Neural cell (in vitro differentiated cells): ENCODE measurements at regions not wholly inside any gene's neighbourhood (a gene's known extent, or its start where the extent isn't known, plus 50 kb on each side); places are given as distances from the start of the nearest gene placed in this dataset.

Experiments
- H2AFZ ChIP-seq: fragments of 200-600, 300-800 bp; sonication (generic), shearing (Covaris generic); 2 replicates; pipeline ENCODE4 v1.6.0; 2014; ENCODE audit warnings: low read depth, mild to moderate bottlenecking, antibody characterized with exemption, low read length, moderate library complexity
- H3F3A ChIP-seq: fragments of 200-600 bp; shearing (Covaris generic); 2 replicates; pipeline ENCODE4 v1.6.1; 2016; ENCODE audit warnings: mild to moderate bottlenecking, moderate library complexity, mixed read lengths, antibody characterized with exemption, low read length; ENCODE audit not compliant: insufficient read depth, poor library complexity, severe bottlenecking
- H3K27ac ChIP-seq: fragments of 200-600, 300-800 bp; sonication (generic), shearing (Covaris generic); 2 replicates; pipeline ENCODE4 v1.5.1; 2014; ENCODE audit warnings: mild to moderate bottlenecking, low read length, moderate library complexity
- H3K27me3 ChIP-seq: fragments of 300-800, 200-600 bp; sonication (generic), shearing (Covaris generic); 2 replicates; pipeline ENCODE4 v1.6.0; 2014; ENCODE audit warnings: mild to moderate bottlenecking, low read depth, low read length, moderate library complexity; ENCODE audit not compliant: insufficient read depth
- H3K36me3 ChIP-seq: fragments of 300-800, 200-600 bp; sonication (generic), shearing (Covaris generic); 2 replicates; pipeline ENCODE4 v1.5.1; 2014; ENCODE audit warnings: mild to moderate bottlenecking, antibody characterized with exemption, low read length, moderate library complexity; ENCODE audit not compliant: insufficient read depth
- H3K4me2 ChIP-seq: fragments of 300-800, 200-600 bp; sonication (generic), shearing (Covaris generic); 2 replicates; pipeline ENCODE4 v1.6.0; 2014; ENCODE audit warnings: mild to moderate bottlenecking, low read length
- H3K4me3 ChIP-seq: fragments of 300-800, 200-600 bp; sonication (generic), shearing (Covaris generic); 2 replicates; pipeline ENCODE4 v1.5.1; 2014; ENCODE audit warnings: mild to moderate bottlenecking, low read length, moderate library complexity
- H3K79me2 ChIP-seq: fragments of 200-600 bp; shearing (Covaris generic); replicated peaks from 2 replicates; pipeline ENCODE4 v1.6.0; 2014; ENCODE audit warnings: mild to moderate bottlenecking, low read length, moderate library complexity; ENCODE audit not compliant: insufficient read depth
- H3K9ac ChIP-seq: fragments of 300-800, 200-600 bp; sonication (generic), shearing (Covaris generic); 2 replicates; pipeline ENCODE4 v1.6.1; 2016; ENCODE audit warnings: mild to moderate bottlenecking, low read length, mixed read lengths
- H3K9me2 ChIP-seq: fragments of 200-600 bp; shearing (Covaris generic); 2 replicates; pipeline ENCODE4 v1.6.1; 2016; ENCODE audit warnings: mild to moderate bottlenecking, low read length, mixed read lengths; ENCODE audit not compliant: insufficient read depth
- H3K9me3 ChIP-seq: fragments of 200-600, 300-800 bp; sonication (generic), shearing (Covaris generic); 2 replicates; pipeline ENCODE4 v1.6.1; 2016; ENCODE audit warnings: mild to moderate bottlenecking, mixed run types, low read length, moderate library complexity, mixed read lengths
- H4K20me1 ChIP-seq: fragments of 200-600 bp; shearing (Covaris generic); 2 replicates; pipeline ENCODE4 v1.6.1; 2016; ENCODE audit warnings: mild to moderate bottlenecking, mixed run types; ENCODE audit not compliant: insufficient read depth
- EP300 ChIP-seq: fragments of 450-650 bp; conservative IDR thresholded peaks from 2 replicates; pipeline ENCODE4 v1.6.1; 2014; ENCODE audit warnings: antibody characterized with exemption, mild to moderate bottlenecking, moderate library complexity; ENCODE audit not compliant: poor library complexity, severe bottlenecking
- EZH2 ChIP-seq: fragments of 200-600, 300-800 bp; shearing (Covaris generic), sonication (generic); IDR thresholded peaks from 2 replicates; pipeline ENCODE4 v1.6.1; 2014; ENCODE audit warnings: antibody characterized with exemption, low read length, borderline replicate concordance, mild to moderate bottlenecking; ENCODE audit not compliant: insufficient read depth, poor library complexity, severe bottlenecking
- MXI1 ChIP-seq: fragments of 450-650 bp; conservative IDR thresholded peaks from 2 replicates; pipeline ENCODE4 v1.6.1; 2014; ENCODE audit warnings: antibody characterized with exemption, mild to moderate bottlenecking; ENCODE audit not compliant: poor library complexity, severe bottlenecking
- POLR2AphosphoS5 ChIP-seq: IDR thresholded peaks from 2 replicates; pipeline ENCODE4 v1.6.1; 2012
- RAD21 ChIP-seq: fragments of 450-650 bp; conservative IDR thresholded peaks from 2 replicates; pipeline ENCODE4 v1.6.1; 2014; ENCODE audit warnings: antibody characterized with exemption, mild to moderate bottlenecking, moderate library complexity
- SMC3 ChIP-seq: fragments of 450-650 bp; conservative IDR thresholded peaks from 2 replicates; pipeline ENCODE4 v1.6.1; 2014; ENCODE audit warnings: antibody characterized with exemption, mild to moderate bottlenecking, moderate library complexity; ENCODE audit not compliant: poor library complexity
- TAF1 ChIP-seq: IDR thresholded peaks from 2 replicates; pipeline ENCODE4 v1.6.1; 2012; ENCODE audit warnings: low read depth
- TF ChIP-seq, protein P1 (sequence below): IDR thresholded peaks from 2 replicates; pipeline ENCODE4 v1.6.1; 2012; ENCODE audit warnings: borderline replicate concordance
- TF ChIP-seq, protein P2 (sequence below): fragments of 450-650 bp; IDR thresholded peaks from 2 replicates; pipeline ENCODE4 v1.5.1; 2014; ENCODE audit warnings: antibody characterized with exemption, mild to moderate bottlenecking, moderate library complexity; ENCODE audit not compliant: poor library complexity, severe bottlenecking

DNA sequence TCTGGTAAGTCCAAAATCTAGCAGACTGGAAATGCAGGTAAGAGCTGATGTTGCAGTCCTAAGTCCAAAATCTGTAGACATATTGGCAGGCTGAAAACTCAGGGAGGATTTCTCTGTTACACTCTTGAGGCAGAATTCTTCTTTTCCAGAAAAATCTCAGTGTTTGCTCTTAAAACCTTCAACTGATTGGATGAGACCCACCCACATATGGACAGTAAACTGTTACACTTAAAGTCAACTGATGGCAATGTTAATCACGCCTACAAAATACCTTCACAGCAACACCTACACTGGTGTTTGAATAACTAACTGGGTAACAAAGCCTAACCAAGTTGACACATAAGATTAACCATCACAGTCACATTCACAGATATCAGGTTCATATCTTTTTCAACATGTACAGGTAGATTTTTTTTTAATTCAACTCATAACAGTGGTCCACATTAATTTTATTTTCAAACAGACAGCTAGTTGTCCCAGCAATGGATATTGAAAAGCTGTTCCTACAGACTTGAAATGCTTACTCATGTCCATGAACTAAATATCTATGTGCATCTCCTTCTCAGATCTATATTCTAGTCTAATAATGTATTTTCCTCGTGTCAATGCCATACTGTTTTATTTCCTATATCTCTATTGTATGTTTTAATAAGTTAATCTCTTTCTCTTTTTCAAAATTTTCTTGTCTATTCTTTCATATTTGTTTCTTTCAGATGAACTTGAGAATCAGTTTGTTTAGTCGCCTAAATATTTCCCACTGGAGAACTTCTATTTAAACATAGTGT lies 110.1 kb downstream of the TMPRSS5 start:
- no peaks in the 10 kb centered on the region for H3K9me2 ChIP-seq
- H4K20me1 ChIP-seq: no peaks in the 10 kb centered on the region
- TF ChIP-seq, protein P1, sequence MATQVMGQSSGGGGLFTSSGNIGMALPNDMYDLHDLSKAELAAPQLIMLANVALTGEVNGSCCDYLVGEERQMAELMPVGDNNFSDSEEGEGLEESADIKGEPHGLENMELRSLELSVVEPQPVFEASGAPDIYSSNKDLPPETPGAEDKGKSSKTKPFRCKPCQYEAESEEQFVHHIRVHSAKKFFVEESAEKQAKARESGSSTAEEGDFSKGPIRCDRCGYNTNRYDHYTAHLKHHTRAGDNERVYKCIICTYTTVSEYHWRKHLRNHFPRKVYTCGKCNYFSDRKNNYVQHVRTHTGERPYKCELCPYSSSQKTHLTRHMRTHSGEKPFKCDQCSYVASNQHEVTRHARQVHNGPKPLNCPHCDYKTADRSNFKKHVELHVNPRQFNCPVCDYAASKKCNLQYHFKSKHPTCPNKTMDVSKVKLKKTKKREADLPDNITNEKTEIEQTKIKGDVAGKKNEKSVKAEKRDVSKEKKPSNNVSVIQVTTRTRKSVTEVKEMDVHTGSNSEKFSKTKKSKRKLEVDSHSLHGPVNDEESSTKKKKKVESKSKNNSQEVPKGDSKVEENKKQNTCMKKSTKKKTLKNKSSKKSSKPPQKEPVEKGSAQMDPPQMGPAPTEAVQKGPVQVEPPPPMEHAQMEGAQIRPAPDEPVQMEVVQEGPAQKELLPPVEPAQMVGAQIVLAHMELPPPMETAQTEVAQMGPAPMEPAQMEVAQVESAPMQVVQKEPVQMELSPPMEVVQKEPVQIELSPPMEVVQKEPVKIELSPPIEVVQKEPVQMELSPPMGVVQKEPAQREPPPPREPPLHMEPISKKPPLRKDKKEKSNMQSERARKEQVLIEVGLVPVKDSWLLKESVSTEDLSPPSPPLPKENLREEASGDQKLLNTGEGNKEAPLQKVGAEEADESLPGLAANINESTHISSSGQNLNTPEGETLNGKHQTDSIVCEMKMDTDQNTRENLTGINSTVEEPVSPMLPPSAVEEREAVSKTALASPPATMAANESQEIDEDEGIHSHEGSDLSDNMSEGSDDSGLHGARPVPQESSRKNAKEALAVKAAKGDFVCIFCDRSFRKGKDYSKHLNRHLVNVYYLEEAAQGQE: no peak
- TF ChIP-seq MXI1: no peak
- H3K36me3 ChIP-seq: no peaks in the 10 kb centered on the region
- no peaks in the 10 kb centered on the region for H3F3A ChIP-seq
- H3K27me3 ChIP-seq: no peaks in the 10 kb centered on the region
- H3K4me3 ChIP-seq: no peak overlapping the region
- H3K79me2 ChIP-seq: no peaks in the 10 kb centered on the region
- H3K9ac ChIP-seq: no peak overlapping the region
- H2AFZ ChIP-seq: no peak overlapping the region
- H3K9me3 ChIP-seq: no peaks in the 10 kb centered on the region
- no peak overlapping the region for H3K27ac ChIP-seq
- no peak overlapping the region for H3K4me2 ChIP-seq

- no peak for TF ChIP-seq RAD21
- no peak for TF ChIP-seq TAF1
- no peak for TF ChIP-seq SMC3
- TF ChIP-seq POLR2AphosphoS5: no peak
- TF ChIP-seq MXI1: no peak
- no peak for TF ChIP-seq EP300
- TF ChIP-seq, protein P1: no peak
- TF ChIP-seq EZH2: no peak
- TF ChIP-seq, protein P2, sequence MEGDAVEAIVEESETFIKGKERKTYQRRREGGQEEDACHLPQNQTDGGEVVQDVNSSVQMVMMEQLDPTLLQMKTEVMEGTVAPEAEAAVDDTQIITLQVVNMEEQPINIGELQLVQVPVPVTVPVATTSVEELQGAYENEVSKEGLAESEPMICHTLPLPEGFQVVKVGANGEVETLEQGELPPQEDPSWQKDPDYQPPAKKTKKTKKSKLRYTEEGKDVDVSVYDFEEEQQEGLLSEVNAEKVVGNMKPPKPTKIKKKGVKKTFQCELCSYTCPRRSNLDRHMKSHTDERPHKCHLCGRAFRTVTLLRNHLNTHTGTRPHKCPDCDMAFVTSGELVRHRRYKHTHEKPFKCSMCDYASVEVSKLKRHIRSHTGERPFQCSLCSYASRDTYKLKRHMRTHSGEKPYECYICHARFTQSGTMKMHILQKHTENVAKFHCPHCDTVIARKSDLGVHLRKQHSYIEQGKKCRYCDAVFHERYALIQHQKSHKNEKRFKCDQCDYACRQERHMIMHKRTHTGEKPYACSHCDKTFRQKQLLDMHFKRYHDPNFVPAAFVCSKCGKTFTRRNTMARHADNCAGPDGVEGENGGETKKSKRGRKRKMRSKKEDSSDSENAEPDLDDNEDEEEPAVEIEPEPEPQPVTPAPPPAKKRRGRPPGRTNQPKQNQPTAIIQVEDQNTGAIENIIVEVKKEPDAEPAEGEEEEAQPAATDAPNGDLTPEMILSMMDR: no peak
- H3K27ac ChIP-seq: no peak overlapping the region
- H4K20me1 ChIP-seq: no peaks in the 10 kb centered on the region
- H3K27me3 ChIP-seq: no peaks in the 10 kb centered on the region
- no peak overlapping the region for H3K9ac ChIP-seq
- no peaks in the 10 kb centered on the region for H3K9me3 ChIP-seq
- H2AFZ ChIP-seq: no peak overlapping the region
- H3F3A ChIP-seq: no peaks in the 10 kb centered on the region
- no peak overlapping the region for H3K4me2 ChIP-seq
- H3K79me2 ChIP-seq: no peaks in the 10 kb centered on the region
- no peaks in the 10 kb centered on the region for H3K9me2 ChIP-seq
- H3K36me3 ChIP-seq: no peaks in the 10 kb centered on the region
- no peak overlapping the region for H3K4me3 ChIP-seq
Observed at GRCh38 chr11:113593698-113594308, 112.3 kb downstream of the TMPRSS5 start.
